Suppressor macrophage treated with lipopolysaccharide for 4 hours (primary cell): ENCODE measurements at regions not wholly inside any gene's neighbourhood (a gene's known extent, or its start where the extent isn't known, plus 50 kb on each side); places are given as distances from the start of the nearest gene placed in this dataset.

Source experiments
- DNase-seq: peaks from one replicate; pipeline ENCODE4 v3.0.0-alpha.2; 2020

GRCh38 chr7:20952916-20953315 is 166.2 kb upstream of the SP8 start:
- no peak for DNase-seq

- no peak for DNase-seq
These were observed 168.3 kb upstream of the SP8 start for GRCh38 chr7:20954711-20955619.

GRCh38 chr7:20958572-20958971 is 171.9 kb upstream of the SP8 start:
- DNase-seq, result no peak

GRCh38 chr7:20959281-20959680 is 172.6 kb upstream of the SP8 start:
- DNase-seq, result no peak

- no peak for DNase-seq
These were observed 177.0 kb upstream of the SP8 start for GRCh38 chr7:20963556-20964280.

- no peak for DNase-seq
These were observed 177.7 kb upstream of the SP8 start for GRCh38 chr7:20964281-20964918.

GRCh38 chr7:20971219-20971618 is 184.5 kb upstream of the SP8 start:
- DNase-seq, result no peak

- no peak for DNase-seq
These were observed 193.5 kb upstream of the SP8 start for GRCh38 chr7:20980232-20980631.

GRCh38 chr7:20980668-20981264 is 194.1 kb upstream of the SP8 start:
- no peak for DNase-seq

- no peak for DNase-seq
These were observed 201.7 kb upstream of the SP8 start for GRCh38 chr7:20988340-20988739.

GRCh38 chr7:20991544-20991943 is 204.9 kb upstream of the SP8 start:
- DNase-seq, result no peak

GRCh38 chr7:20993693-20994092 is 207.0 kb upstream of the SP8 start:
- no peak for DNase-seq

- DNase-seq, result no peak
These were observed 211.6 kb upstream of the SP8 start for GRCh38 chr7:20998309-20998708.

GRCh38 chr7:21011153-21011552 is 224.5 kb upstream of the SP8 start:
- DNase-seq, result no peak

- no peak for DNase-seq
These were observed 227.3 kb upstream of the SP8 start for GRCh38 chr7:21013765-21014539.

- DNase-seq, result no peak
These were observed 234.0 kb upstream of the SP8 start for GRCh38 chr7:21020667-21021066.

GRCh38 chr7:21023841-21024484 is 237.3 kb upstream of the SP8 start:
- DNase-seq, result no peak

- DNase-seq, result no peak
These were observed 237.8 kb upstream of the SP8 start for GRCh38 chr7:21024485-21024867.

- no peak for DNase-seq
These were observed 241.5 kb upstream of the SP8 start for GRCh38 chr7:21028186-21028585.

GRCh38 chr7:21028599-21028998 is 241.9 kb upstream of the SP8 start:
- DNase-seq, result no peak

GRCh38 chr7:21029006-21029405 is 242.3 kb upstream of the SP8 start:
- no peak for DNase-seq
